HEK293 (cell line): ENCODE measurements at regions not wholly inside any gene's neighbourhood (a gene's known extent, or its start where the extent isn't known, plus 50 kb on each side); places are given as distances from the start of the nearest gene placed in this dataset.

Experiments used
- CTCF ChIA-PET: fragments of 350-600 bp; formaldehyde crosslinking; extraction: SDS; loops from one replicate; lab custom pipeline; 2021; ENCODE audit warnings: antibody characterized with exemption; lab: Yijun Ruan, JAX
- POLR2A ChIA-PET: fragments of 300-600 bp; formaldehyde crosslinking; extraction: SDS; loops from one replicate; lab custom pipeline; 2020; ENCODE audit warnings: antibody characterized with exemption, inconsistent platforms; lab: Yijun Ruan, JAX
- H3K27ac ChIP-seq: fragments of 200-500 bp; sonication (Bioruptor generic); 2 replicates; pipeline ENCODE4 v1.5.1; 2014; ENCODE audit warnings: low read depth, low read length, control low read depth, inconsistent platforms; ENCODE audit errors: extremely low read depth
- H3K36me3 ChIP-seq, 2 experiments: fragments of 200-500 bp in 1 of 2; sonication (Bioruptor generic) in 1 of 2; 1 replicate in 1 of 2; 2 replicates in 1 of 2; pipeline ENCODE4 v1.5.1; 2014 to 2017; ENCODE audit warnings: inconsistent platforms in 2 of 2, low read length in 2 of 2; ENCODE audit not compliant: control insufficient read depth in 2 of 2, insufficient read depth in 1 of 2
- H3K4me1 ChIP-seq: fragments of 200-500 bp; sonication (Bioruptor generic); 2 replicates; pipeline ENCODE4 v1.5.1; 2014; ENCODE audit warnings: mild to moderate bottlenecking, low read length, inconsistent platforms; ENCODE audit not compliant: control insufficient read depth, insufficient read depth
- H3K4me3 ChIP-seq: 2 replicates; pipeline ENCODE4 v1.5.1; 2011; ENCODE audit warnings: low read depth, mild to moderate bottlenecking, control low read depth, low read length, moderate library complexity
- H3K9me3 ChIP-seq: fragments of 200-500 bp; sonication (Bioruptor generic); 2 replicates; pipeline ENCODE4 v1.5.1; 2014; ENCODE audit warnings: low read depth, low read length, inconsistent platforms; ENCODE audit not compliant: control insufficient read depth, insufficient read depth
- BCL6B ChIP-seq: fragments of 450-650 bp; formaldehyde crosslinking; IDR thresholded peaks from 2 replicates; pipeline ENCODE4 v1.5.1; 2017; ENCODE audit warnings: missing biosample characterization, missing genetic modification characterization
- GLI4 ChIP-seq: fragments of 450-650 bp; formaldehyde crosslinking; IDR thresholded peaks from 2 replicates; pipeline ENCODE4 v1.5.1; 2016; ENCODE audit warnings: missing biosample characterization, missing genetic modification characterization
- PRDM1 ChIP-seq: fragments of 450-650 bp; formaldehyde crosslinking; IDR thresholded peaks from 2 replicates; pipeline ENCODE4; 2016; ENCODE audit warnings: missing biosample characterization, missing genetic modification characterization
- RBAK ChIP-seq: fragments of 450-650 bp; formaldehyde crosslinking; IDR thresholded peaks from 2 replicates; pipeline ENCODE4 v1.5.1; 2016; ENCODE audit warnings: missing biosample characterization, missing genetic modification characterization
- TRIM28 ChIP-seq: IDR thresholded peaks from 2 replicates; pipeline ENCODE4 v1.6.1; 2011; ENCODE audit warnings: low read length, control low read depth, borderline replicate concordance
- ZBTB20 ChIP-seq: fragments of 450-650 bp; formaldehyde crosslinking; IDR thresholded peaks from 2 replicates; pipeline ENCODE4 v1.5.1; 2016; ENCODE audit warnings: missing biosample characterization, missing genetic modification characterization
- ZBTB8A ChIP-seq: fragments of 450-650 bp; formaldehyde crosslinking; IDR thresholded peaks from 2 replicates; pipeline ENCODE4 v1.5.1; 2016; ENCODE audit warnings: missing biosample characterization, missing genetic modification characterization
- ZFP37 ChIP-seq: fragments of 450-650 bp; formaldehyde crosslinking; IDR thresholded peaks from 2 replicates; pipeline ENCODE4 v1.5.1; 2016; ENCODE audit warnings: missing biosample characterization, missing genetic modification characterization
- ZNF112 ChIP-seq: fragments of 450-650 bp; formaldehyde crosslinking; IDR thresholded peaks from 2 replicates; pipeline ENCODE4 v1.5.0; 2017; ENCODE audit warnings: missing biosample characterization, missing genetic modification characterization
- ZNF138 ChIP-seq: fragments of 450-650 bp; formaldehyde crosslinking; IDR thresholded peaks from 2 replicates; pipeline ENCODE4 v1.5.1; 2016; ENCODE audit warnings: missing biosample characterization, missing genetic modification characterization, borderline replicate concordance
- ZNF214 ChIP-seq: fragments of 450-650 bp; formaldehyde crosslinking; IDR thresholded peaks from 2 replicates; pipeline ENCODE4 v1.5.1; 2017; ENCODE audit warnings: missing biosample characterization, mild to moderate bottlenecking, missing genetic modification characterization, borderline replicate concordance
- ZNF221 ChIP-seq: fragments of 450-650 bp; formaldehyde crosslinking; IDR thresholded peaks from 2 replicates; pipeline ENCODE4 v1.5.1; 2017; ENCODE audit warnings: missing biosample characterization, missing genetic modification characterization, borderline replicate concordance
- ZNF239 ChIP-seq: fragments of 450-650 bp; formaldehyde crosslinking; IDR thresholded peaks from 2 replicates; pipeline ENCODE4 v1.5.1; 2016; ENCODE audit warnings: missing biosample characterization, missing genetic modification characterization
- ZNF248 ChIP-seq: fragments of 450-650 bp; formaldehyde crosslinking; IDR thresholded peaks from 2 replicates; pipeline ENCODE4 v1.5.1; 2017; ENCODE audit warnings: missing biosample characterization, missing genetic modification characterization
- ZNF280C ChIP-seq: fragments of 450-650 bp; formaldehyde crosslinking; IDR thresholded peaks from 2 replicates; pipeline ENCODE4 v1.5.1; 2016; ENCODE audit warnings: missing biosample characterization, missing genetic modification characterization
- ZNF311 ChIP-seq: fragments of 450-650 bp; formaldehyde crosslinking; IDR thresholded peaks from 2 replicates; pipeline ENCODE4 v1.5.1; 2017; ENCODE audit warnings: missing biosample characterization, missing genetic modification characterization, borderline replicate concordance
- ZNF488 ChIP-seq: fragments of 450-650 bp; formaldehyde crosslinking; IDR thresholded peaks from 2 replicates; pipeline ENCODE4 v1.5.1; 2016; ENCODE audit warnings: missing biosample characterization, missing genetic modification characterization
- ZNF621 ChIP-seq: fragments of 450-650 bp; formaldehyde crosslinking; IDR thresholded peaks from 2 replicates; pipeline ENCODE4 v1.5.1; 2017; ENCODE audit warnings: missing biosample characterization, missing genetic modification characterization
- ZNF791 ChIP-seq: fragments of 450-650 bp; formaldehyde crosslinking; IDR thresholded peaks from 2 replicates; pipeline ENCODE4 v1.5.1; 2016; ENCODE audit warnings: missing biosample characterization, missing genetic modification characterization
- ZNF792 ChIP-seq: fragments of 450-650 bp; formaldehyde crosslinking; IDR thresholded peaks from 2 replicates; pipeline ENCODE4 v1.5.1; 2016; ENCODE audit warnings: missing biosample characterization, missing genetic modification characterization
- ZSCAN4 ChIP-seq: fragments of 450-650 bp; formaldehyde crosslinking; IDR thresholded peaks from 2 replicates; pipeline ENCODE4 v1.5.1; 2017; ENCODE audit warnings: missing biosample characterization, missing genetic modification characterization
- TF ChIP-seq, protein P1 (sequence below): fragments of 450-650 bp; formaldehyde crosslinking; IDR thresholded peaks from 2 replicates; pipeline ENCODE4 v1.5.1; 2016; ENCODE audit warnings: missing biosample characterization, missing genetic modification characterization

DNA sequence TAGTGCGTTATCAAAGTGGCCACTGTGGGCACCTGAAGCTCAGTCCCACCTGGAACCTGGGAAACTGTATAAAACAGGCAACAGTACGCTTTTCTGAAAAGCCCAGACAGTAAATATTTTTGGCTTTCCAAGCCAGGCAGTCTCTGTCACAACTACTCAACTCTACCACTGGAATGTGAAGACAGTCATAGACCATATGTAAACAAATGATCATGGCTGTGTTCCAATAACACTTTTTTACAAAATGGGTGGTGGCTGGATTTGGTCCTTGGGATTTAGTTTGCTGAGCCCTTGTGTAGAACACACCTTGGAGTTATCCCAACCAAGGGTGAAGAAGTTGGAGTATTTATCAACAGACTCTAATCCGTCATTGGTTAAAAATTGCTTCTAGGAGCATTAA lies 259.9 kb downstream of the SKIDA1 start:
- H3K27ac ChIP-seq = no peak overlapping the region
- TF ChIP-seq, protein P1, sequence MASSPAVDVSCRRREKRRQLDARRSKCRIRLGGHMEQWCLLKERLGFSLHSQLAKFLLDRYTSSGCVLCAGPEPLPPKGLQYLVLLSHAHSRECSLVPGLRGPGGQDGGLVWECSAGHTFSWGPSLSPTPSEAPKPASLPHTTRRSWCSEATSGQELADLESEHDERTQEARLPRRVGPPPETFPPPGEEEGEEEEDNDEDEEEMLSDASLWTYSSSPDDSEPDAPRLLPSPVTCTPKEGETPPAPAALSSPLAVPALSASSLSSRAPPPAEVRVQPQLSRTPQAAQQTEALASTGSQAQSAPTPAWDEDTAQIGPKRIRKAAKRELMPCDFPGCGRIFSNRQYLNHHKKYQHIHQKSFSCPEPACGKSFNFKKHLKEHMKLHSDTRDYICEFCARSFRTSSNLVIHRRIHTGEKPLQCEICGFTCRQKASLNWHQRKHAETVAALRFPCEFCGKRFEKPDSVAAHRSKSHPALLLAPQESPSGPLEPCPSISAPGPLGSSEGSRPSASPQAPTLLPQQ = no peak
- TF ChIP-seq ZBTB20 = peak; percentile 30; the same call in 1 of the 2 replicates
- no peak for TF ChIP-seq ZNF214 (tag by site-specific recombination)
- no peak for TF ChIP-seq ZNF239
- TF ChIP-seq ZNF280C (tag by site-specific recombination) = no peak
- TF ChIP-seq ZNF112 (tag by site-specific recombination) = no peak
- no peak for TF ChIP-seq ZNF792 (tag by site-specific recombination)

DNA sequence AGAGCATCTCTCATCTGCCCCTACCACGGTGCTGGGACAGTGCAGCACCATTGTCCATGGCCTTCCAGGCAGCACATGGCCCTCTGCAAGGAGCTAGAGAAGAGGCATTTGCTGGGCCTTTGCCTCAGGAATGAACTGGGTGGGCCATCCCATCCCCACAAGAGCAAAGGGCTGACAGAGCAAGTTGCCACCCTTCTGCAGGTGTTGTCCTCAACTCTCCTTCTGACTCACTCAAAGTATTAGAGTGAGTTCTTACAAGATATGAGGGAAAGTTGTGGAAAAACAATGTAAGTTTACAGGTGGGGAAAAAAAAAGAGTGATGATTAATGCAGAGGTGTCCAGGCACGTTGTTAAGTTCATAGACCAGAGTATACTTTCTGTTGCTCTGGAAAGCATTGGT lies 261.2 kb downstream of the SKIDA1 start:
- H3K27ac ChIP-seq = no peak overlapping the region
- CTCF ChIA-PET = no interaction called here
- no peaks in the 10 kb centered on the region for H3K4me1 ChIP-seq
- POLR2A ChIA-PET = interaction anchor here (0.5 kb wide), 1 partner anchor 121 kb away, joined by 4 read pairs; no protein-coding TSS in a partner anchor
- no peaks in the 10 kb centered on the region for H3K9me3 ChIP-seq
- H3K36me3 ChIP-seq = no peaks in the 10 kb centered on the region
- no peak for TF ChIP-seq ZFP37 (tag by site-specific recombination)
- no peak for TF ChIP-seq ZNF239
- no peak for TF ChIP-seq GLI4
- no peak for TF ChIP-seq ZNF621 (tag by site-specific recombination)
- no peak for TF ChIP-seq ZNF488 (tag by site-specific recombination)
- no peak for TF ChIP-seq ZBTB8A (tag by site-specific recombination)
- TF ChIP-seq ZNF791 (tag by site-specific recombination) = no peak
- no peak for TF ChIP-seq ZNF311 (tag by site-specific recombination)
- no peak for TF ChIP-seq ZNF248 (tag by site-specific recombination)
- TF ChIP-seq, protein P1 = no peak
- TF ChIP-seq BCL6B = no peak
- no peak for TF ChIP-seq ZNF221 (tag by site-specific recombination)
- TF ChIP-seq RBAK (tag by site-specific recombination) = no peak
- TF ChIP-seq TRIM28 = no peak
- TF ChIP-seq PRDM1 (tag by site-specific recombination) = no peak
- TF ChIP-seq ZSCAN4 = no peak
- no peak for TF ChIP-seq ZNF138 (tag by site-specific recombination)
- no peak overlapping the region for H3K4me3 ChIP-seq

More for the DNA sequence above, 259.9 kb downstream of the SKIDA1 start:
- POLR2A ChIA-PET = no interaction called here
- no peaks in the 10 kb centered on the region for H3K36me3 ChIP-seq
- no peaks in the 10 kb centered on the region for H3K4me1 ChIP-seq
- no peak overlapping the region for H3K4me3 ChIP-seq
- CTCF ChIA-PET = interaction anchor here (0.6 kb wide), 1 partner anchor 418 kb away, joined by 3 read pairs; no protein-coding TSS in a partner anchor
- H3K9me3 ChIP-seq = no peaks in the 10 kb centered on the region
